Hindlimb muscle (tissue), 1 donor: ENCODE measurements at regions not wholly inside any gene's neighbourhood (a gene's known extent, or its start where the extent isn't known, plus 50 kb on each side); places are given as distances from the start of the nearest gene placed in this dataset.
A peak's percentile ranks its signal among the peaks of the same experiment; 100 is the strongest.

Experiments
- DNase-seq: peaks from one replicate; pipeline ENCODE4 v3.0.0-alpha.2; 2013

DNA sequence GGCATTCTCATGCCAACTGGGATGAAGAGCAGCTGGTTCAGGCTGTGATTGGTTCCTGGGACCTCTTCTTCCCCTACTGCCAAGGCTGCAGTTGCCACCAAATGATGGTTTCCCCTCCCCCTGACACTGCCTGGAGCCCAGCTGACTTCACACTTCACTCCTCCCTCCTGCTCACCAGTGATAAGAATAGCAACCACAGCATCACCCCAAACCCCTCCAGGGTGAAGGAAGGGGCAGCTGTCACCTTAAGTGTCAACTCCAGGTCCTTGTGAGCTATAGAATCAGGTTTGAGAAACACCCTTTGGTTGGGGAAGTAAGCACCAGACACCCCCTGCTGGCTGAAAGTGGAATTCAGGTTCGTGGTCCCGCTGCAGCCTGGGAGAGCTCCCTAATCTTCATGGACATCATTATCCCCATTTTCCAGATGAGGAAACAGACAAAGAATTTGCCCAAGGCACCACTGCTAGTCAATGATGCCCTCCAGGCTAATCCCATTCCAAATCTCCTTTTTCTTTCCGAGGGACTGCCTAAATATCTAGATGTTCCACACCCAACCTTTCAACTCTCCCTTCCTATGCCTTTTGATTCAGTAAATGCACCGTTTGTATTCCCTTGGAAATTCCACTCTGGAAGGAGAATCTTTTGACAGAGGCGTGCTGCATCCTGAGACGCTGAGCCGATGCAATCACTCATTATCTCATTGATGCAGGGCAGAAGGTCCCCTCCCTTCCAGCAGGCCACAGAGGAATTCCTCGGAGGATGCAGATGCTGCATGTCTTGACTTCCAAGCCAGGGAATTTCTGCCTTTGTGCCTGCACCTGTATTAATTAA lies 50.6 kb upstream of the UQCRFS1 start:
- peak; percentile 43 for DNase-seq

- DNase-seq: no peak
Observed at GRCh38 chr19:29264897-29265296, 51.9 kb upstream of the UQCRFS1 start.

- no peak for DNase-seq
Observed at GRCh38 chr19:29265436-29265835, 52.5 kb upstream of the UQCRFS1 start.

- DNase-seq: no peak
Observed at GRCh38 chr19:29266001-29266400, 53.0 kb upstream of the UQCRFS1 start.

- no peak for DNase-seq
Observed at GRCh38 chr19:29266603-29267002, 53.7 kb upstream of the UQCRFS1 start.

DNA sequence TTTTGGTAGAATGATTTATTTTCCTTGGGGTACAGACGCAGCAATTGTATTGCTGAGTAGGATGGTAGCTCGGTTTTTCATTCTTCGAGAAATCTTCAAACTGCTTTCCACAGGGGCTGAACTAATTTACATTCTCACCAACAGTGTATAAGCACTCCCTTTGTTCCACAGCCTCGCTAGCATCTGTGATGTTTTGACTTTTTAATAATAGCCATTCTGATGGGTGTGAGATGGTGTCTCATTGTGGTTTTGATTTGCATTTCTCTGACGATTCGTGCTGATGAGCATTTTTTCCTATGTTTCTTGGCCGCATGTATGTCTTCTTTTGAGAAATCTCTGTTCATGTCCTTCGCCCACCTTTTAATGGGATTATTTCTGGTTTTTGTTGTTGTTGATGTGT lies 54.8 kb upstream of the UQCRFS1 start:
- no peak for DNase-seq

- no peak for DNase-seq
Observed at GRCh38 chr19:29268103-29268502, 55.2 kb upstream of the UQCRFS1 start.

DNA sequence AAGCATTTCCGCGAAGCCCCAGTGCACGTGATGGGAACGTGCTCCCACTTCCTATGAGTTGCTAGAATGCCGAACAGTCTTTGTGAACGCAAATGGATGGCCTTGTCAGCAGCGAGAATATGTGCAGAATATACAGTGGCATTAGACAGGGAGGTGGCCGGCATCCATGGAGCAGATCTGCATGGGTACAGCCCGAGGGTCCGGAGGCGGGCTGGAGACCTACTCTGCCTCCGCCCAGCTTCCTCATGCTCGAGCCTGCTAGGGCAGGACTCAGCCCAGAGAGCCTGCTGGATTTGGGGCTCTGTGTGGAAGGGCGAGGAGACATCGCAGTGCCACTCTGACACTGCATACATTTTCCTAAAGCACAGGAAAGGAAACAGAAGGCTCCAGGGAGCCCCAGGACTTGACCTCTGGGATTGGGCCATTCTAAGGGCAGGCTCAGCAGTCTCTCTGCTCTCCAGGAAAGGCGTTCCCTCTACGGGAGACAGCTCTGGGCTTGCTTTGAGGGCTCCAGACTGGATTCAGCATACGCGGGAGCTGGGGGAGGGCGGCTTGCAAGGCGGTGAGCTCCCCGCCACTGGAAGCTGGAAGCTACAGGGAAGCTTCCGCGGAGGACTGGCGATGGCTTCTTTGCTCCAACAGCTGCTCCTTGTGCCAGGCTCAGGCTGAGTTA lies 55.9 kb upstream of the UQCRFS1 start:
- DNase-seq: no peak

- DNase-seq: no peak
Observed at GRCh38 chr19:29269641-29270040, 56.7 kb upstream of the UQCRFS1 start.

DNA sequence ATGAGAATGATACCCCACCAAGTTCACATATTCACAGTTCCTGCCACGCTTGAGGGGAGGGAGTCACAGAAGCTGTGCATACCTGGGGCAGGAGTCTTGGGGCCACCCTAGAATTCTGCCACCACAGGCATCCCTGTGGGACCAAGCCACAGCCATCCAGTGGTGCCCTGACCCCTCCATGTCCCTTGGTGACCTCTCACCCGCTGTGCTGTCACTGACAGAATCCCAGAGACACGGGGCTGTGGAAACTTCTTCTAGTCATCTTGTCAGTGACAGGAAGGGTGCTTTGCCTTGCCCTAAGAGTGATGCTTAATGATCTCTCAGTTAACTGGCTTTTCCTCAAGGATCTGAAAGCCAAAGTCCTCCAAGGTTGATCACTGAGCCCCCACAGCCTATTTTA lies 58.4 kb upstream of the UQCRFS1 start:
- no peak for DNase-seq

- DNase-seq: no peak
Observed at GRCh38 chr19:29271911-29272310, 59.0 kb upstream of the UQCRFS1 start.

- no peak for DNase-seq
Observed at GRCh38 chr19:29273000-29273640, 60.2 kb upstream of the UQCRFS1 start.

GRCh38 chr19:29275266-29275665 lies 62.3 kb upstream of the UQCRFS1 start:
- no peak for DNase-seq

DNA sequence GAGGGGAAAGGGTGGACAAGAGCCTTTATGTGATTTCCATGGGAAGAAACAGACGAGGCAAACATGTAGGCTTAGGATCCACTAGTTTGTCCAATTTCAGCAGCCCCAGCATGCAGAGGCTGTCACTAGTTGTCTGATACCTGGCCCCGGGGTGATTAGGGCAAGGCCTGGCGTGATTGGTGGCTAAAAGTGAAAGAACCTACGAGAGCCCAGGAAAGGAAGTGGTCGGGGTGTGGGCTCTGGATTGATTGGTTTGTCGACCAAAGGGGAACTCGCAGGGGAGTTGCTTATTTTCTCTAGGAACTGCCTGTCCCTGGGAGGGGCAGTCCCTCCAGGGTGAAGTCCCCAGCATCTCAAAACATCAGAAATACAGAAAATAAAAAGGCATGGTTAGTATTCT lies 64.2 kb upstream of the UQCRFS1 start:
- DNase-seq: no peak

DNA sequence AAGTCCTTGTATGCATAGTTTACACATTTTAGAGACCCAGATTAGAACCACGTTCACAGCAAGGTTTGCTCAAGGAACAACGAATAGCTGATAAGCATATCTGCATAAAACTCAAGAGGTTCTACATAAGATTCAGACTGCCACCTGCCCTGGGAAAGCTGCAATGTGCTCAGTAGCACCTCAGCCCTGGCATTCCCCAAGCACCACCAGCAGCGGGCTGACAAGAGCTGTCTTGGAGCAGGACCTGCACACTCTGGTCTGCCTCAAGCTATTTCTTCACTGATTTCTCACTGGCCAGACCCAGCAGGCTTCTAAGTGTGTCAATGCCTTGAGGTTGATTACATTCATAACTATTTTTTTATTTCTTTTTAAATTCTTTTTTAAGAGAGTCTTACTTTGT lies 65.8 kb upstream of the UQCRFS1 start:
- no peak for DNase-seq

GRCh38 chr19:29283366-29283765 lies 70.4 kb upstream of the UQCRFS1 start:
- no peak for DNase-seq

GRCh38 chr19:29285187-29285687 lies 72.3 kb upstream of the UQCRFS1 start:
- DNase-seq: no peak

- DNase-seq: peak; percentile 43
Observed at GRCh38 chr19:29285878-29286277, 72.9 kb upstream of the UQCRFS1 start.

DNA sequence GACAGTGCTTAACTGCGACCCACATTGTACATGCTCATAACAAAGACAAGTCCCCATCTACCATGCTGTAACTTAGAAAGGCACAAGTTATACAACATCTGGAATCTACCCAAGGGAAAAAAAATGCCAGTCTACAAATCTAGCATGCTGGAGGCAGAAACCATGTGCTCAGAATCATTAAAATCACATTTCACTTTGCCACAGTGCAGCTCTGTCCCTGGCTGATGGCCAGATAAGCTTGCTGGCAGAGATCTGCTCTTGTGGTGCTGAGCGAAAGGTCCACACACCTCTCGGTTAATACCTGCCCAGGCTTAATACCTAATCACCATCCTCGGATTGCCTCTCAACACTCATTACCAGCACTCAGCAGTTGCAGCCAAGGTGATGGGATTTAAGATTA lies 74.1 kb upstream of the UQCRFS1 start:
- DNase-seq: no peak

DNA sequence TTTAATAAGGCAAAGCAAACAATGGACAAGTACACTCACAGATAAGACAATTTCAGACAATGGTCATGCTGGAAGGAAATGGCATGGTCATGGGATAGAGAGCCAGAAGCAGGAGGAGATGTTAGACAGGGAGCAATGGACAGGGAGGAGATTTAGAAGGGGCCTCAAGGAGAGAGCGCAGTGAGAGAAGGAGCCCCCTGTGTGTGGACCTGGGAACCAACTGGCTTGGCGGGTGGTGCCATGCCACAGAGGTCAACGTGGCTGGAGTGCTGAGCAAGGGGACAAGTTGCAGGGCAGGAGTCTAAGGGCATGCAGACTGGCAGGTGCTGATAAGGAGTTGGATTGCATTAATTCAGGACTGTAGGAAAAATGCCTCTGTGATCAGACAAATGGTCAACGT lies 75.3 kb upstream of the UQCRFS1 start:
- no peak for DNase-seq

- DNase-seq: no peak
Observed at GRCh38 chr19:29289020-29289419, 76.1 kb upstream of the UQCRFS1 start.

- DNase-seq: no peak
Observed at GRCh38 chr19:29290853-29291252, 77.9 kb upstream of the UQCRFS1 start.

DNA sequence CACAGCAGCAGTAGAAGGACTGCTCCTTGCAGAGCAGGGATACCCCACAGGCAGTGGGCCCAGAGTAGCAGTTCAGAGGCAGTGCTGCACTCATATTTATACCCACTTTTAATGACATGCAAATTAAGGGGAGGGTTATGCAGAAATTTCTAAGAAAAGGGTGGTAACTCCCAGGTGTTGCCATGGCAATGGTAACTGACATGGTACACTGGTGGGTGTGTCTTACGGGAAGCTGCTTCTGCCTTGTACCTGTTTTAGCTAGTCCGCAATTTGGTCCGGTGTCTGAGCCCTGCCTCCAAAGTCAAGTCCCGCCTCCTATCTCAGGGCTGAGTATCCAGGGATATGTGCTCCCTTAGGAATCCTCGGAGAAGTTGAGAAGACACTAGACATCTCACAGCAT lies 79.2 kb upstream of the UQCRFS1 start:
- DNase-seq: no peak

DNA sequence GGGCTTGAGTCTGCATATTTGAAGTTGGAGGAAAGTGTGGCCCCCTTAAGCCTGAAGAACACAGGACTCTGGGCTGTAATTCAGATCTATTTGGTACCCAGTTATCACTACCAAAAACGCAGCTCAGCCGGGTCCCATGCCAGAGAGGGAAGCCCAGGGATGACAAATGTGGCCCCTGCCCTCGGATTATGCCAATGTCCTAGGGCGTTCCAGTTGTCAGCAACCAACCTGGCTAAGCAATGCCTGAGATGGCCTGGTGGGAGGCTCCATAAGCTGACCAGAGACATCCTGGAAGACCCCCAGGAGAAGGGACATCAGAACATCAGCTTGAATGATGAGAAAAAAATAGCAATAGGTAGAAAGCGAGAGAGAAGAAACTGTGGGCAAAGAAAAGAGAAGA lies 79.6 kb upstream of the UQCRFS1 start:
- no peak for DNase-seq
